HG03175 (cell line): ENCODE measurements at regions not wholly inside any gene's neighbourhood (a gene's known extent, or its start where the extent isn't known, plus 50 kb on each side); places are given as distances from the start of the nearest gene placed in this dataset.

Source experiments
- ATAC-seq: cut with Tn5 transposase; IDR thresholded peaks from one replicate; pipeline ENCODE4 v1.9.1; 2021; ENCODE audit warnings: mild to moderate bottlenecking, moderate library complexity; ENCODE audit not compliant: unreplicated experiment

GRCh38 chr1:57772580-57773195, 348.8 kb upstream of the DAB1 start:
- ATAC-seq: no peak

- peak; percentile 66 for ATAC-seq
Measured at GRCh38 chr1:57770772-57771171, 346.9 kb upstream of the DAB1 start.

- no peak for ATAC-seq
Measured at GRCh38 chr1:57770236-57770635, 346.4 kb upstream of the DAB1 start.

- no peak for ATAC-seq
Measured at GRCh38 chr1:57761628-57762027, 337.8 kb upstream of the DAB1 start.

- no peak for ATAC-seq
Measured at GRCh38 chr1:57752843-57753242, 329.0 kb upstream of the DAB1 start.

GRCh38 chr1:57748719-57749118, 324.9 kb upstream of the DAB1 start:
- ATAC-seq: no peak

GRCh38 chr1:57747818-57748217, 324.0 kb upstream of the DAB1 start:
- ATAC-seq: no peak

- no peak for ATAC-seq
Measured at GRCh38 chr1:57741521-57741920, 317.7 kb upstream of the DAB1 start.

GRCh38 chr1:57736940-57737339, 313.1 kb upstream of the DAB1 start:
- ATAC-seq: no peak

- no peak for ATAC-seq
Measured at GRCh38 chr1:57729181-57729580, 305.3 kb upstream of the DAB1 start.

- no peak for ATAC-seq
Measured at GRCh38 chr1:57727121-57727520, 303.3 kb upstream of the DAB1 start.

GRCh38 chr1:57725318-57725717, 301.5 kb upstream of the DAB1 start:
- ATAC-seq: no peak

- no peak for ATAC-seq
Measured at GRCh38 chr1:57724535-57724934, 300.7 kb upstream of the DAB1 start.

- no peak for ATAC-seq
Measured at GRCh38 chr1:57722285-57722978, 298.6 kb upstream of the DAB1 start.

GRCh38 chr1:57721001-57721400, 297.1 kb upstream of the DAB1 start:
- ATAC-seq: no peak

- ATAC-seq: no peak
Measured at GRCh38 chr1:57719274-57719673, 295.4 kb upstream of the DAB1 start.

GRCh38 chr1:57713501-57713900, 289.6 kb upstream of the DAB1 start:
- ATAC-seq: no peak

GRCh38 chr1:57712846-57713245, 289.0 kb upstream of the DAB1 start:
- no peak for ATAC-seq

GRCh38 chr1:57711326-57711725, 287.5 kb upstream of the DAB1 start:
- no peak for ATAC-seq

- no peak for ATAC-seq
Measured at GRCh38 chr1:57707631-57708030, 283.8 kb upstream of the DAB1 start.

- no peak for ATAC-seq
Measured at GRCh38 chr1:57704811-57705210, 281.0 kb upstream of the DAB1 start.

GRCh38 chr1:57704231-57704630, 280.4 kb upstream of the DAB1 start:
- ATAC-seq: no peak

GRCh38 chr1:57696904-57697303, 273.0 kb upstream of the DAB1 start:
- no peak for ATAC-seq
